Uterus (tissue), 2 donors: ENCODE measurements at regions not wholly inside any gene's neighbourhood (a gene's known extent, or its start where the extent isn't known, plus 50 kb on each side); places are given as distances from the start of the nearest gene placed in this dataset.

Experiments
- CTCF ChIP-seq, 4 experiments: fragments of 200-600 bp in 2 of 4; fragments of 450-650 bp in 2 of 4; sonication (generic) in 2 of 4; IDR thresholded peaks; one replicate each; pipeline ENCODE4 v1.5.1; 2016 to 2019; ENCODE audit warnings: antibody characterized with exemption in 4 of 4, mild to moderate bottlenecking in 2 of 4, moderate library complexity in 1 of 4
- POLR2A ChIP-seq, 2 donors: fragments of 450-650 bp; IDR thresholded peaks; one replicate each; pipeline ENCODE4 v1.6.1; 2016; ENCODE audit warnings: antibody characterized with exemption in 2 of 2, mild to moderate bottlenecking in 1 of 2, moderate library complexity in 1 of 2

DNA sequence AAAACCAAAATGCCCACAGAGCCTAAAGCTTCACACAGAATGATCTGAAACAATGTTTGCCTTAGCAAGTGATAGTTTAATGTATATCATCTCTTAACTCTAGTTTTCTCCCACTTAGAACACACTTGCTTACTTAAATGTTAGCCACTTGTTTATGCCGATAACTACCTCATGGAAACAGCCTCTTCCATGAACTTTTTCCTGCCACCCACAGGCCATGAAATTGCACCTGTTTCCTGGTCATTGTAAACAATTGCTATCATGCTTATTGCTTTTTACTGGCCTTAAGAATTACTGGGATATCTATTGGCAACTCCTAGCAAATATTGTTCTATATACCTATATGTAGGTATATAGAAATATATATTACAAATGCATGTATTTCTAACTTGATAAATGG lies 231.1 kb downstream of the HDGFL1 start:
- TF ChIP-seq CTCF (IDR thresholded peaks at IDR 0.05) (no peak), POLR2A (IDR thresholded peaks at IDR 0.05) (no peak)
